GM23338 (cell line): ENCODE measurements at regions not wholly inside any gene's neighbourhood (a gene's known extent, or its start where the extent isn't known, plus 50 kb on each side); places are given as distances from the start of the nearest gene placed in this dataset.

Source experiments
- CTCF ChIP-seq, 2 experiments: fragments of 200-600 bp in 1 of 2; sonication (generic) in 1 of 2; conservative IDR thresholded peaks; 2 replicates each; pipeline versions ENCODE4 v1.5.1 to v1.6.1; 2016 to 2017; ENCODE audit warnings: antibody characterized with exemption in 2 of 2, low read depth in 2 of 2, mild to moderate bottlenecking in 2 of 2, moderate library complexity in 1 of 2
- EZH2 ChIP-seq: fragments of 200-600 bp; sonication (generic); IDR thresholded peaks from one replicate; pipeline ENCODE4 v1.8.0; 2017; ENCODE audit warnings: antibody characterized with exemption, mild to moderate bottlenecking, low read depth; ENCODE audit not compliant: unreplicated experiment
- POLR2AphosphoS5 ChIP-seq: IDR thresholded peaks from 2 replicates; pipeline ENCODE4 v1.6.1; 2016; ENCODE audit warnings: antibody characterized with exemption, low read depth

GRCh38 chr2:6103372-6103771 is 411.2 kb downstream of the SOX11 start:
- TF ChIP-seq POLR2AphosphoS5 (no peak), CTCF (conservative IDR thresholded peaks at IDR 0.05; ENCODE audit: low read depth in 2 of 2) (no peak), EZH2 (no peak)
